GM21515 (cell line): ENCODE measurements at regions not wholly inside any gene's neighbourhood (a gene's known extent, or its start where the extent isn't known, plus 50 kb on each side); places are given as distances from the start of the nearest gene placed in this dataset.
"Not testable (repeated sequence)": the region's sequence is repeated elsewhere in the genome, so short reads cannot be mapped to it uniquely, and the experiment has no call there.

ENCODE experiments used
- ATAC-seq: cut with Tn5 transposase; IDR thresholded peaks from one replicate; pipeline ENCODE4 v1.9.1; 2021; ENCODE audit not compliant: unreplicated experiment

DNA sequence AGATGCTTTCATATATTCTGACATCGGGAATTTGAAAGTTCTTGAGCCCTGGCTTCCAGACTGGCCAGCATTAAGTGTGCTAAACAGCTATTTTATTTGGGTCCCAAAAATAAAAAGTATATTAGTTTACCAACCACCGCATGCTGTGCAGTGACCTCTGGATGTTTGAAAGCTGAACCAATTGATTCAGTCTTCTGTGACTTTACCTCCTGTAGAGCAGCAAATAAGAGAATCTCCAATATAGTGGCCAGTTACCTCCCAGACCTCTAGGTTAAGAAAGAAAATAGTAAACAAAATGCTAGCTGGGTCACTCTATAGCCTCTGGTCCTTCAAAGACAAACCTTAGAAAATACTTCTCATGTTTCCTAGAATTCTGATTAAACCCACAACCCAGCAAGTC, 424.6 kb upstream of the NFE2L3 start:
- no peak for ATAC-seq

GRCh38 chr7:25727876-25728275, 424.1 kb upstream of the NFE2L3 start:
- no peak for ATAC-seq

GRCh38 chr7:25731068-25731845, 420.7 kb upstream of the NFE2L3 start:
- no peak for ATAC-seq

- ATAC-seq: no peak
Measured at GRCh38 chr7:25731846-25732245, 420.2 kb upstream of the NFE2L3 start.

DNA sequence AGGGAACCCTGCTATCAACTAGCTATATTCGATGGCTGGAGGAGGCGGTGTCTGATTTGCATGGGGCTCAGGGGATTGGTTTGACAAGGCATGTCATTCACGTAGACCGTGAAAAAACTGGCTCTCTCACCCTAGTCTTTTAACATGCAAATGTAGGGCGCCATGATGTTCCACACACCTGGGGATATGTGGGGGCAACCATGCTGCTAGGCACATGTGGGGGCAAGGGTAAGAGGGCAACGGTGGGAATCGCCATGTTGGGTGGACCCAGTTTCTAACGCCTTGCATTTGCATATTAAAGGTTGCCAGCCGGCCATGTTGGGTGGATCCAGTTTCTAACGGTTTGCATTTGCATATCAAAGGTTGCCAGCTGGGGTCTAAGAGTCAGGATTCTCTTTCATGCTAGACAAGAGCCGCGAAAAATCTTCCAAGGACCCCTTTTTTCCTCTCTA, 419.2 kb upstream of the NFE2L3 start:
- ATAC-seq: no peak

- no peak for ATAC-seq
Measured at GRCh38 chr7:25735674-25736242, 416.2 kb upstream of the NFE2L3 start.

DNA sequence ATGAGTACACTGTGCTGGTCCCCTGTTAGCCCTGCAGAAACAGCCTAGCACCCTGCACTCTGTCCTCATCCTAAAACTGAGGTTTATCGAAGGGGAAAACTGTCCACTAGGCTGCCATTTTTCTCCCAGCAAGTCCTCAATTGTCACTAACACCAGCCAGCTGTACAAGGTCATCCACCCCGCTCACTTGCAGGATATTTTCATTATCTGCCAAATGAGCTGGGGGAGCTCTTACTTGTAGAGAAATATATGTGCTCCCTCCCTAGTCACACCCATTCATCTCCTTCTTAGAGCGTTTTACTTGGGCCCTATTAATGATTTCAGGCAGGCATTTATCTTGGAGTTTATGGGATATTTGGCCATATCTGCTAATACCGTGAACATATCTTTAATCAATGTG, 413.5 kb upstream of the NFE2L3 start:
- ATAC-seq: no peak

- ATAC-seq: no peak
Measured at GRCh38 chr7:25739143-25739542, 412.9 kb upstream of the NFE2L3 start.

DNA sequence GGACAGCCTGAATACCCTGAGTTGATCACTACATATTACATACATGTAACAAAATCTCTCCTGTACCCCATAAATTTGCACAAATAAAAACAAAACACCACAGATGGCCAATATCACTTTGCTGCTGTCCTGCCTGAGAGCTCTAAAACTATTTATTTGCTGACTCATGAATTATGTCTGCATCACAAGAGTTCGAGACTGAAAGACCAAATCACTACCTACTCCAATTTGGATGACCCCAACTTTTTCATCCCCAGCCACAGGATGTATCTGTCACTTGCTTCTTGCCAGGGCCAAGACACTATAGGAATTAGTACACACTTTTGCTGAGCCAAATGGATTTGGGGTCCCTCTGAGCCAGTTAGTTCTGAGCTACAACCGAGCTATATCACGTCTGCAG, 409.7 kb upstream of the NFE2L3 start:
- ATAC-seq: no peak

DNA sequence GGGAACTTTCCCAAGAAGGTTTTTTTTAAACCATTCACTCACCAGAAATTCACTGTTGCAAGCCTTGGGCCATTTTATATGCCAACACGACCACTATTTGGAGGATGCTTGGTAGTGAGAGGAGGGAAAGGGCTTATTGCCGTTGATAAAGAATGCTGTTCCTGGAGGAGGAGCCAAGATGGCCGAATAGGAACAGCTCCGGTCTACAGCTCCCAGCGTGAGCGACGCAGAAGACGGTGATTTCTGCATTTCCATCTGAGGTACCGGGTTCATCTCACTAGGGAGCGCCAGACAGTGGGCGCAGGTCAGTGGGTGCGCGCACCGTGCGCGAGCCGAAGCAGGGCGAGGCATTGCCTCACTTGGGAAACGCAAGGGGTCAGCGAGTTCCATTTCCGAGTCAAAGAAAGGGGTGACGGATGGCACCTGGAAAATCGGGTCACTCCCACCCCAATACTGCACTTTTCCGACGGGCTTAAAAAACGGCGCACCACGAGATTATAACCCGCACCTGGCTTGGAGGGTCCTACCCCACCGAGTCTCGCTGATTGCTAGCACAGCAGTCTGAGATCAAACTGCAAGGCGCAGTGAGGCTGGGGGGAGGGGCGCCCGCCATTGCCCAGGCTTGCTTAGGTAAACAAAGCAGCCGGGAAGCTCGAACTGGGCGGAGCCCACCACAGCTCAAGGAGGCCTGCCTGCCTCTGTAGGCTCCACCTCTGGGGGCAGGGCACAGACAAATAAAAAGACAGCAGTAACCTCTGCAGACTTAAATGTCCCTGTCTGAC, 408.1 kb upstream of the NFE2L3 start:
- not testable (repeated sequence) for ATAC-seq

GRCh38 chr7:25750744-25751508, 401.1 kb upstream of the NFE2L3 start:
- no peak for ATAC-seq

- ATAC-seq: no peak
Measured at GRCh38 chr7:25752154-25752553, 399.8 kb upstream of the NFE2L3 start.

GRCh38 chr7:25752967-25753791, 398.8 kb upstream of the NFE2L3 start:
- ATAC-seq: no peak

GRCh38 chr7:25753837-25754236, 398.2 kb upstream of the NFE2L3 start:
- ATAC-seq: no peak

DNA sequence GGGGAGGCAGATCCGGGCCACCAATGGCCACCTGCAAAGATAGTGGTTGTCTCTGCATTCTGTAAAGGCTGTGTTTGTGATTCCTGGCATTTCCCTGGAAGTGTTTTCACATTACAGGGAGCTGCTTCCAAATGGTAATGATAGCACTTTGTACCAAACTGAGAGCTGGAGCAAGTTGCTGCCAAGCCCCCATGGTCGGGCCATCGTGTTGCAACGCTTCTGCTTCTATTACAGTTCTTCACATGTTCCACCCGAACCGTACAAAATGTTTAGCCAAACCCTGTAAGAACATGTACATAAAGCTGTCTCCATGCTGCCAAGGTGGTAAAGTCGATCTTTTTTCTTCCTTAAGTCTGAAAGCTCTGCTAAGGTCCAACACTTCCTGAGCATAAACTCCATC, 397.7 kb upstream of the NFE2L3 start:
- ATAC-seq: no peak

- ATAC-seq: no peak
Measured at GRCh38 chr7:25754751-25755150, 397.2 kb upstream of the NFE2L3 start.

DNA sequence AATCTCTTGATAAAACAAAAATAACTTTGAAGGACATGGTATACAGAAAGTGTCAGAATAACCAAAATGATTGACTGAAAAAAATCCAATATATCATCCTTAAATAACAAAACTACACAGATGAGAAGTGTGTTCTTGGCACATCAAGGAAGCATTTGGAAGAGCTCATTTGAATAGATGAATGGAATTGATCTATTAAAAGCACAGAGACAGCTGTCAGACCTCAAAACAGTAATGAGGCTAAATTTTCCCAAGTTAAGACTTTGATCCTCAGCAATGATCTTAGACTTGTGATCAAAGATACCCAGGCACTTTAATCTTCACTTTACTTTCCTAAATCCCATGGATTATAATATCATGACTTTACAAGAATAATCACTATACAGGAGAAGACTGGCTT, 395.4 kb upstream of the NFE2L3 start:
- ATAC-seq: no peak

DNA sequence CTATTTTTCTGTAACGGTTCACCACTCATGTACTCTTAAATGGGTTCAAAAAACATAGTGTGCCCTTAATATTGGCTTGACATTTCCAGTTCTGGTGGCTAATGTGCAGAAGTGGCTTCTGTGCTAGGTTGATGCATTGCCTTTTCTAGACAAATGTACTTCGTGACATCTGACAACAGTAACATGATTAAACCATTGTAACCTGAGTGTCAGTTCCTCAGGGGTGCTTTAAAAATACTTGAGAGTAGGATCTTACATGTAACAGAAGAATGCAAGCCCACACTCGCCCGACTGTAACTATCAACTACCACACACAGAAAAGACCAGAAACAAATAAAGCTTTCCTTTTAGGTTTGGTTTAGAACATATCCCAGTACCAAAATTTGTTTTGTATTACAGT, 393.4 kb upstream of the NFE2L3 start:
- no peak for ATAC-seq

DNA sequence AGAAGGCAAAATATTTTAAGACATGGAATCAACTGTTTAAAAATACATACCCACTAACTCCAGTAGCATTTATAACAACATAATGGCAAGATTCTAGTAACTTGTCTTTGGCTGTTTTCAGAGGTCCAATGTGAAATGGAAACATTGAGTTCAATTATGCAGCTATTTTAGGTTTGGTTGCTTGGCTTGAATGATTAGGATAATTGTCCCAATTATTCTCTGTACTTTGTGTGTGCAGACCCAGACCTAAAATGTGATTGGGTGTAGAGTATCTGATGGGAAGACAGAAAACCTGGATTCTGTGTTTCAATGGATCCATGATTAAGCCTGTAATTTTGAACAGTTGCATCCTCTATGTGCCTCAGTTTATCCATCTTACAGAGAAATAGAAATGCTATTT, 392.7 kb upstream of the NFE2L3 start:
- ATAC-seq: no peak

DNA sequence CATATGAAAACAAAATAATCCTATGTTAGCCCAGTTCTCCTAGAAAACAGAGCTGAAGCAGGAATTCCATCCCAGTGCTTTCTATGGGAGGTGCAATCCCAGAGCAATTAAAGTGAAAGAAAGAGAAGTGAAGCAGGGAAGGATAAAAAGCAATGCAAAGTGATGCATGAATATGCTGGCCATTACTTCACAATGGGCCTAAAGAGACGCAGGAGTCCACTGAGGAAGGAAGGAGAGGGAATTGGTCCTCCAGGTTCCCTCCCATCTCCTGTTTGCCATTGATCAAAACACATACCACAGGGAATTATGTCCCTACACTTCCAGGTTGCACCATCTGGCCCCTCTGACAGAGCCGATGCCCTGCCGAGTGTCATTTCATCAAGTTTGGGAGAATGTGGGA, 392.2 kb upstream of the NFE2L3 start:
- ATAC-seq: no peak
